ENCODE measurements at regions not wholly inside any gene's neighbourhood (a gene's known extent, or its start where the extent isn't known, plus 50 kb on each side); places are given as distances from the start of the nearest gene placed in this dataset.

GRCh38 chr5:31137676-31138075 lies 55.8 kb upstream of the CDH6 start:
- Histone ChIP-seq H3K27ac (replicated peaks in 1 of 4) (no peak overlapping the region), H3K4me1 (no peaks in the 10 kb centered on the region), H3K27me3 (no peaks in the 10 kb centered on the region), H3K9me3 (no peaks in the 10 kb centered on the region), H3K36me3 (no peaks in the 10 kb centered on the region), H3K4me3 (no peak overlapping the region)
- no peak for TF ChIP-seq POLR2AphosphoS5 (IDR thresholded peaks at IDR 0.05)
- no peak for TF ChIP-seq CTCF (IDR thresholded peaks at IDR 0.05)
- no peak for TF ChIP-seq POLR2A (IDR thresholded peaks at IDR 0.05; ENCODE audit: low read depth)
- no peak for TF ChIP-seq EP300 (IDR thresholded peaks at IDR 0.05)
- intact Hi-C loops (cut with DNase I) = no loop called here
- 83% methylated on average over 2 of the region's 2 CpGs for WGBS
- DNase-seq (ENCODE audit: extremely low spot score) = no peak

GRCh38 chr5:31135542-31135941 lies 57.9 kb upstream of the CDH6 start:
- Histone ChIP-seq H3K4me1 (no peaks in the 10 kb centered on the region), H3K9me3 (no peaks in the 10 kb centered on the region), H3K36me3 (no peaks in the 10 kb centered on the region), H3K4me3 (no peak overlapping the region), H3K27me3 (no peaks in the 10 kb centered on the region), H3K27ac (replicated peaks in 1 of 4) (no peak overlapping the region)
- intact Hi-C loops (cut with DNase I) = no loop called here
- 91% methylated on average over 5 of the region's 5 CpGs for WGBS
- TF ChIP-seq CTCF (IDR thresholded peaks at IDR 0.05) (no peak), EP300 (IDR thresholded peaks at IDR 0.05) (no peak), POLR2A (IDR thresholded peaks at IDR 0.05; ENCODE audit: low read depth) (no peak), POLR2AphosphoS5 (IDR thresholded peaks at IDR 0.05) (no peak)
- DNase-seq (ENCODE audit: extremely low spot score) = peak; percentile 78

- intact Hi-C loops (cut with DNase I) = no loop called here
- Histone ChIP-seq H3K36me3 (no peaks in the 10 kb centered on the region), H3K27ac (replicated peaks in 1 of 4) (no peak overlapping the region), H3K9me3 (no peaks in the 10 kb centered on the region), H3K27me3 (no peaks in the 10 kb centered on the region), H3K4me3 (no peak overlapping the region), H3K4me1 (no peaks in the 10 kb centered on the region)
- TF ChIP-seq POLR2AphosphoS5 (IDR thresholded peaks at IDR 0.05) (no peak), POLR2A (IDR thresholded peaks at IDR 0.05; ENCODE audit: low read depth) (no peak), EP300 (IDR thresholded peaks at IDR 0.05) (no peak), CTCF (IDR thresholded peaks at IDR 0.05) (no peak)
- 49% methylated on average over 4 of the region's 4 CpGs for WGBS
- peak; percentile 2 for DNase-seq (ENCODE audit: extremely low spot score)
Observed at GRCh38 chr5:31133488-31133887, 60.0 kb upstream of the CDH6 start.

GRCh38 chr5:31131381-31131891 lies 62.0 kb upstream of the CDH6 start:
- Histone ChIP-seq H3K4me3 (no peak overlapping the region), H3K27ac (replicated peaks in 1 of 4) (no peak overlapping the region), H3K27me3 (no peaks in the 10 kb centered on the region), H3K9me3 (no peaks in the 10 kb centered on the region), H3K4me1 (no peaks in the 10 kb centered on the region), H3K36me3 (no peaks in the 10 kb centered on the region)
- 79% methylated on average over 10 of the region's 10 CpGs for WGBS
- TF ChIP-seq CTCF (IDR thresholded peaks at IDR 0.05) (no peak), POLR2A (IDR thresholded peaks at IDR 0.05; ENCODE audit: low read depth) (no peak), POLR2AphosphoS5 (IDR thresholded peaks at IDR 0.05) (no peak), EP300 (IDR thresholded peaks at IDR 0.05) (no peak)
- intact Hi-C loops (cut with DNase I) = no loop called here
- DNase-seq (ENCODE audit: extremely low spot score) = peak; percentile 8

GRCh38 chr5:31130676-31131075 lies 62.8 kb upstream of the CDH6 start:
- 88% methylated on average over 2 of the region's 2 CpGs for WGBS
- Histone ChIP-seq H3K27me3 (no peaks in the 10 kb centered on the region), H3K4me3 (no peak overlapping the region), H3K9me3 (no peaks in the 10 kb centered on the region), H3K27ac (replicated peaks in 1 of 4) (no peak overlapping the region), H3K4me1 (no peaks in the 10 kb centered on the region), H3K36me3 (no peaks in the 10 kb centered on the region)
- intact Hi-C loops (cut with DNase I) = no loop called here
- DNase-seq (ENCODE audit: extremely low spot score) = no peak
- no peak for TF ChIP-seq POLR2A (IDR thresholded peaks at IDR 0.05; ENCODE audit: low read depth)
- no peak for TF ChIP-seq POLR2AphosphoS5 (IDR thresholded peaks at IDR 0.05)
- TF ChIP-seq CTCF (IDR thresholded peaks at IDR 0.05) = no peak
- TF ChIP-seq EP300 (IDR thresholded peaks at IDR 0.05) = no peak
